ENCODE measurements at regions not wholly inside any gene's neighbourhood (a gene's known extent, or its start where the extent isn't known, plus 50 kb on each side); places are given as distances from the start of the nearest gene placed in this dataset.

- Histone ChIP-seq H4K20me1 (ENCODE audit: insufficient read depth, low read length) (no peaks in the 10 kb centered on the region), H3K4me2 (ENCODE audit: low read length) (no peak overlapping the region)
- POLR2A ChIA-PET: interaction anchor here (0.6 to 0.7 kb wide), 2 partner anchors 544 to 636 kb away, joined by 3 read pairs; no protein-coding TSS in a partner anchor
Observed at GRCh38 chr5:66343370-66344071, 199.4 kb downstream of the SREK1 start.

DNA sequence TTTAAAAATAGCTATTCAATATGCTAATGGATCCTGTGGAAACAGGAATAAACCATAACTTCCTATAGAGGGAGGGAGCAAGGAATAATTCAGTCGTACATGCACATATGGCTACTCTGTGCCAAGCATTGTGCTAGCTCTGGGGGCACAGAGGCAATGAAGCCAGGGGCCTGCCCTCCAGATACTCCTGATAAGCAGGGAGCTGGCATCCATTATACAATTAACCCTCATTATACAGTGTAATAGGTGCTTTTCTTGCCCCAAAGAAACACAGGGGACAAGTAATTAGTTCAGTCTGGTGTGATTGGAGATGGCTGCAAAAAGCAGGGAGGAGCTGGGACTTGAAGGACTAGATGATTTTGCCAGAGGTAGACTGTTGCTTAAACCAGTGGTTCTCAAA is 200.4 kb downstream of the SREK1 start:
- intact Hi-C loops (cut with micrococcal nuclease; ENCODE audit: unreplicated experiment): no loop called here
- H3K4me1 ChIP-seq (ENCODE audit: insufficient read depth, low read length, poor library complexity, severe bottlenecking): no peaks in the 10 kb centered on the region
- DNase-seq (ENCODE audit: low spot score): no peak
- no peaks in the 10 kb centered on the region for H3K79me2 ChIP-seq (ENCODE audit: insufficient read depth, low read depth, low read length)
- no peaks in the 10 kb centered on the region for H3K9me2 ChIP-seq (ENCODE audit: insufficient read depth, low read length)
- no peak overlapping the region for H2AFZ ChIP-seq (ENCODE audit: low read length)
- no peaks in the 10 kb centered on the region for H3K36me3 ChIP-seq (ENCODE audit: insufficient read depth, low read length)
- CTCF ChIA-PET (ENCODE audit: unreplicated experiment): no interaction called here
- no peaks in the 10 kb centered on the region for H3K9me3 ChIP-seq (ENCODE audit: low read length)
- POLR2A ChIA-PET: interaction anchor here (0.7 to 0.9 kb wide), 2 partner anchors 8 to 50 kb away, joined by 3 read pairs; no protein-coding TSS in a partner anchor
- H3K4me3 ChIP-seq (ENCODE audit: low read depth, low read length, poor library complexity, severe bottlenecking): no peak overlapping the region
- BruUV-seq (replicated peaks): no TSS peak
- no peaks in the 10 kb centered on the region for H4K20me1 ChIP-seq (ENCODE audit: insufficient read depth, low read length)
- no peak for TF ChIP-seq EZH2phosphoT487 (IDR thresholded peaks at IDR 0.05; ENCODE audit: borderline replicate concordance, low read depth, low read length)
- TF ChIP-seq, protein P1, sequence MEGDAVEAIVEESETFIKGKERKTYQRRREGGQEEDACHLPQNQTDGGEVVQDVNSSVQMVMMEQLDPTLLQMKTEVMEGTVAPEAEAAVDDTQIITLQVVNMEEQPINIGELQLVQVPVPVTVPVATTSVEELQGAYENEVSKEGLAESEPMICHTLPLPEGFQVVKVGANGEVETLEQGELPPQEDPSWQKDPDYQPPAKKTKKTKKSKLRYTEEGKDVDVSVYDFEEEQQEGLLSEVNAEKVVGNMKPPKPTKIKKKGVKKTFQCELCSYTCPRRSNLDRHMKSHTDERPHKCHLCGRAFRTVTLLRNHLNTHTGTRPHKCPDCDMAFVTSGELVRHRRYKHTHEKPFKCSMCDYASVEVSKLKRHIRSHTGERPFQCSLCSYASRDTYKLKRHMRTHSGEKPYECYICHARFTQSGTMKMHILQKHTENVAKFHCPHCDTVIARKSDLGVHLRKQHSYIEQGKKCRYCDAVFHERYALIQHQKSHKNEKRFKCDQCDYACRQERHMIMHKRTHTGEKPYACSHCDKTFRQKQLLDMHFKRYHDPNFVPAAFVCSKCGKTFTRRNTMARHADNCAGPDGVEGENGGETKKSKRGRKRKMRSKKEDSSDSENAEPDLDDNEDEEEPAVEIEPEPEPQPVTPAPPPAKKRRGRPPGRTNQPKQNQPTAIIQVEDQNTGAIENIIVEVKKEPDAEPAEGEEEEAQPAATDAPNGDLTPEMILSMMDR (conservative IDR thresholded peaks at IDR 0.05; ENCODE audit: low read length): no peak
- H3K4me2 ChIP-seq (ENCODE audit: low read length): no peak overlapping the region
- H3K27ac ChIP-seq (ENCODE audit: low read depth, low read length, poor library complexity, severe bottlenecking): no peak overlapping the region

More at GRCh38 chr5:66343370-66344071, 199.4 kb downstream of the SREK1 start:
- Histone ChIP-seq H2AFZ (ENCODE audit: low read length) (no peak overlapping the region), H3K4me3 (ENCODE audit: low read depth, low read length, poor library complexity, severe bottlenecking) (no peak overlapping the region), H3K4me1 (ENCODE audit: insufficient read depth, low read length, poor library complexity, severe bottlenecking) (no peaks in the 10 kb centered on the region), H3K79me2 (ENCODE audit: insufficient read depth, low read depth, low read length) (no peaks in the 10 kb centered on the region), H3K36me3 (ENCODE audit: insufficient read depth, low read length) (no peaks in the 10 kb centered on the region), H3K9me2 (ENCODE audit: insufficient read depth, low read length) (no peaks in the 10 kb centered on the region), H3K27ac (ENCODE audit: low read depth, low read length, poor library complexity, severe bottlenecking) (no peak overlapping the region), H3K9me3 (ENCODE audit: low read length) (no peaks in the 10 kb centered on the region)
- CTCF ChIA-PET (ENCODE audit: unreplicated experiment): no interaction called here
- no peak for DNase-seq (ENCODE audit: low spot score)
- BruUV-seq (replicated peaks): no TSS peak
- TF ChIP-seq EZH2phosphoT487 (IDR thresholded peaks at IDR 0.05; ENCODE audit: borderline replicate concordance, low read depth, low read length): no peak
- TF ChIP-seq, protein P1 (conservative IDR thresholded peaks at IDR 0.05; ENCODE audit: low read length): no peak
- intact Hi-C loops (cut with micrococcal nuclease; ENCODE audit: unreplicated experiment): no loop called here

- POLR2A ChIA-PET: interaction anchor here (0.9 kb wide), 1 partner anchor 9 kb away, joined by 3 read pairs; no protein-coding TSS in a partner anchor
- H4K20me1 ChIP-seq (ENCODE audit: insufficient read depth, low read length): no peaks in the 10 kb centered on the region
- no peaks in the 10 kb centered on the region for H3K9me2 ChIP-seq (ENCODE audit: insufficient read depth, low read length)
- intact Hi-C loops (cut with micrococcal nuclease; ENCODE audit: unreplicated experiment): no loop called here
- H3K9me3 ChIP-seq (ENCODE audit: low read length): no peaks in the 10 kb centered on the region
- BruUV-seq (replicated peaks): no TSS peak
- H3K27ac ChIP-seq (ENCODE audit: low read depth, low read length, poor library complexity, severe bottlenecking): no peak overlapping the region
- no peaks in the 10 kb centered on the region for H3K36me3 ChIP-seq (ENCODE audit: insufficient read depth, low read length)
- no peak overlapping the region for H2AFZ ChIP-seq (ENCODE audit: low read length)
- H3K79me2 ChIP-seq (ENCODE audit: insufficient read depth, low read depth, low read length): no peaks in the 10 kb centered on the region
- no peak for TF ChIP-seq EZH2phosphoT487 (IDR thresholded peaks at IDR 0.05; ENCODE audit: borderline replicate concordance, low read depth, low read length)
- TF ChIP-seq, protein P1 (conservative IDR thresholded peaks at IDR 0.05; ENCODE audit: low read length): no peak
- no peak for DNase-seq (ENCODE audit: low spot score)
- CTCF ChIA-PET (ENCODE audit: unreplicated experiment): no interaction called here
- no peak overlapping the region for H3K4me2 ChIP-seq (ENCODE audit: low read length)
- no peaks in the 10 kb centered on the region for H3K4me1 ChIP-seq (ENCODE audit: insufficient read depth, low read length, poor library complexity, severe bottlenecking)
- no peak overlapping the region for H3K4me3 ChIP-seq (ENCODE audit: low read depth, low read length, poor library complexity, severe bottlenecking)
Observed at GRCh38 chr5:66345281-66345680, 201.2 kb downstream of the SREK1 start.
